ENCODE measurements at regions not wholly inside any gene's neighbourhood (a gene's known extent, or its start where the extent isn't known, plus 50 kb on each side); places are given as distances from the start of the nearest gene placed in this dataset.

- DNase-seq = no peak
Measured at GRCh38 chr4:81650606-81651242, 179.0 kb upstream of the RASGEF1B start.

- peak; percentile 43 for DNase-seq
Measured at GRCh38 chr4:81648576-81649275, 177.0 kb upstream of the RASGEF1B start.

GRCh38 chr4:81647388-81647787, 175.7 kb upstream of the RASGEF1B start:
- DNase-seq = no peak

- no peak for DNase-seq
Measured at GRCh38 chr4:81642543-81642942, 170.8 kb upstream of the RASGEF1B start.

- no peak for DNase-seq
Measured at GRCh38 chr4:81639248-81639647, 167.5 kb upstream of the RASGEF1B start.

- DNase-seq = no peak
Measured at GRCh38 chr4:81638698-81639097, 167.0 kb upstream of the RASGEF1B start.

GRCh38 chr4:81635739-81636138, 164.0 kb upstream of the RASGEF1B start:
- no peak for DNase-seq

- DNase-seq = no peak
Measured at GRCh38 chr4:81634766-81635549, 163.3 kb upstream of the RASGEF1B start.

- DNase-seq = no peak
Measured at GRCh38 chr4:81634165-81634564, 162.5 kb upstream of the RASGEF1B start.

GRCh38 chr4:81632581-81633299, 161.0 kb upstream of the RASGEF1B start:
- DNase-seq = no peak

GRCh38 chr4:81631958-81632441, 160.3 kb upstream of the RASGEF1B start:
- DNase-seq = no peak

GRCh38 chr4:81629366-81629765, 157.7 kb upstream of the RASGEF1B start:
- DNase-seq = no peak

- no peak for DNase-seq
Measured at GRCh38 chr4:81628489-81628888, 156.8 kb upstream of the RASGEF1B start.

- DNase-seq = no peak
Measured at GRCh38 chr4:81627590-81627989, 155.9 kb upstream of the RASGEF1B start.

GRCh38 chr4:81626851-81627250, 155.1 kb upstream of the RASGEF1B start:
- no peak for DNase-seq

GRCh38 chr4:81625422-81626417, 154.0 kb upstream of the RASGEF1B start:
- DNase-seq = no peak

- no peak for DNase-seq
Measured at GRCh38 chr4:81623434-81623833, 151.7 kb upstream of the RASGEF1B start.

- no peak for DNase-seq
Measured at GRCh38 chr4:81622474-81623184, 150.9 kb upstream of the RASGEF1B start.

- no peak for DNase-seq
Measured at GRCh38 chr4:81622028-81622427, 150.3 kb upstream of the RASGEF1B start.

- DNase-seq = no peak
Measured at GRCh38 chr4:81621490-81621889, 149.8 kb upstream of the RASGEF1B start.

GRCh38 chr4:81620442-81620841, 148.7 kb upstream of the RASGEF1B start:
- no peak for DNase-seq
